LoVo (cell line): ENCODE measurements at regions not wholly inside any gene's neighbourhood (a gene's known extent, or its start where the extent isn't known, plus 50 kb on each side); places are given as distances from the start of the nearest gene placed in this dataset.
"Not testable (repeated sequence)": the region's sequence is repeated elsewhere in the genome, so short reads cannot be mapped to it uniquely, and the experiment has no call there.

Experiments used
- DNase-seq: peaks from one replicate; pipeline ENCODE4 v3.0.0-alpha.2; 2016; ENCODE audit warnings: low spot score

GRCh38 chr2:111668274-111668616, 215.7 kb downstream of the ANAPC1 start:
- DNase-seq, result no peak

- no peak for DNase-seq
These were observed 215.3 kb downstream of the ANAPC1 start for GRCh38 chr2:111668741-111669140.

DNA sequence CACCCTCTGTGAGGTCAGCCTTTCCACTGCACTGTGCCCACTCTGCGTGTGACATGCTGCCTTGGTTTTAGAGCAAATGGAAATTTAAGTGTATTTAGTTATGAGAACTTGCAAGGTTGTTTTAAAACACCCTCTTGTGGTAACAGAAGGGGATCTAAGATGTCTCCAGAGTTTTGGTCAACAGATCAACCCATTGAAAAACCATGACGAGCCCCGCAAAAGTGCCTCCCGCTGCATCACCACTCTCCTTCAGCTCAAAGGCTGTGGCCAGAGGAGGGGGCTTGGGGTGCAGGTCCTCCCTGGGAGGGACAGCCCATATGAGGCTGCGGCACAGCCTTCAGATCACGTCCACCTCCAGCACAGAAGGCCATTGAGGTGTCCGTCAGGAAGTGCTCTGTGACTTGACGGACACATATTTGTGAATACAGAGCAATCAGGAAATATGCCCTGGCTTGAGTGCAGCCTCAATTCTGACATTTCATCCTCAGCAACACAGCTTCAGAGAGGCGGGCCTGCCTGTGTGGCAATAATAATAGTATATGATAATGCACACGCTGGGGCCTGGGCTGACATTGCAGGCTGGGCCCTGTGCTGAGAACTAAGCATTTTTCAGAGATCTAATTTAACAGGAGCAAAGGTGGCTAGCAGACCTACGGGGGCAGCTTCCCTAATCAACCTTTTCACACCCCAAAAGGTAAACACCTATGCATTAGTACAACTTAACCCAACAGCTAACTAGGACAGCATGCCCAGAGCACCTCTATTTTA, 213.9 kb downstream of the ANAPC1 start:
- no peak for DNase-seq

GRCh38 chr2:111670776-111671175, 213.2 kb downstream of the ANAPC1 start:
- no peak for DNase-seq

DNA sequence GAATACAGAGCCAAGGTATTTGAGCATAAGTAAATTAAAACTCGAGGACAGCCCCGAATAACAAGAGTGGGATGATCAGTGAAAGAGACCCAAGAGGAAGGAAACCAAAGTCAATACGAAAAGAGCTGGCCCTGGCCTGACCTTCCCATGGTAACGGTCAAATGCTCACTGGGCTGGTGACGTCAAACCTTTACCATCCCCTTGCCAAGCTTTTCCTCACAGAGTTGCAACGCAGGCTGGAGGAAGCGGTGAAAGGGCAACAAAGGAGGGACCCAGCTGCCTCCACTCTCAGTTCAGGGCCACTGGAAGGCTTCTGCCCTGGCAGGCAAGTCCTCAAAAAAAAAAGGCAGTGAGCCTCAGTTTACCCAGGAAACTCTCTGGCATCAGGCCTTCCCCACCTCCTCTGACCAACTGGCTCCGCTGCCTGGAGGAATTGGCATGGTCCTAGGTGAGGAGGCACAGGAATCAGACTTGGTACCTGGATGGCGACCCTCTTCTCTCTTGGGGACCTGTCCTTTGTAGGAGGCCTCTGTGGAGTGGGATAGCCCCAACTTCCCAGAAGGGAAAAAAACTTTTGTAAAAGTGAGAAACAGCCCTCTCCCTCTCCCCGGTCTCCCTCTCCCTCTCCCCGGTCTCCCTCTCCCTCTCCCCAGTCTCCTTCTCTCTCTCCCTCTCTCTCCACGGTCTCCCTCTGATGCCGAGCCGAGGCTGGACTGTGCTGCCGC, 212.4 kb downstream of the ANAPC1 start:
- no peak for DNase-seq

GRCh38 chr2:111672641-111673040, 211.4 kb downstream of the ANAPC1 start:
- DNase-seq, result not testable (repeated sequence)

DNA sequence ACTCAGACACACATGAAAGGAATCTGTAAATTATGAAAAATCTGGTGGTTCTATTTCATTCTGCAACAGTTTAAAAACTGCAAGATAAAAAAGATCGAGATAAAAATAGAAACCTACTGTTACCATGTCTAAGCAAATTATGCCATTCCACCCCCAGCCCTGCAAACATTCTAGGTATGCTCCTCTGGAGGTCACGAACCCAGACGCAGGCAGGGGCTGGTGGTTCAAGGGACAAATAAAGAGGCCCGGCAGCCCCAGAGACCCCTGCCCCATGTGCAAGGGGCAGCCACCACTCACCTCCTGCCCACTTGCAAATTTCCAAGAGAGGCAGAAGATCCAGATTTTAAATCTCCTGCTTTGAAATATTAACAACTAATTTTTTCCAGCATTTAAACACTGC, 210.5 kb downstream of the ANAPC1 start:
- no peak for DNase-seq

DNA sequence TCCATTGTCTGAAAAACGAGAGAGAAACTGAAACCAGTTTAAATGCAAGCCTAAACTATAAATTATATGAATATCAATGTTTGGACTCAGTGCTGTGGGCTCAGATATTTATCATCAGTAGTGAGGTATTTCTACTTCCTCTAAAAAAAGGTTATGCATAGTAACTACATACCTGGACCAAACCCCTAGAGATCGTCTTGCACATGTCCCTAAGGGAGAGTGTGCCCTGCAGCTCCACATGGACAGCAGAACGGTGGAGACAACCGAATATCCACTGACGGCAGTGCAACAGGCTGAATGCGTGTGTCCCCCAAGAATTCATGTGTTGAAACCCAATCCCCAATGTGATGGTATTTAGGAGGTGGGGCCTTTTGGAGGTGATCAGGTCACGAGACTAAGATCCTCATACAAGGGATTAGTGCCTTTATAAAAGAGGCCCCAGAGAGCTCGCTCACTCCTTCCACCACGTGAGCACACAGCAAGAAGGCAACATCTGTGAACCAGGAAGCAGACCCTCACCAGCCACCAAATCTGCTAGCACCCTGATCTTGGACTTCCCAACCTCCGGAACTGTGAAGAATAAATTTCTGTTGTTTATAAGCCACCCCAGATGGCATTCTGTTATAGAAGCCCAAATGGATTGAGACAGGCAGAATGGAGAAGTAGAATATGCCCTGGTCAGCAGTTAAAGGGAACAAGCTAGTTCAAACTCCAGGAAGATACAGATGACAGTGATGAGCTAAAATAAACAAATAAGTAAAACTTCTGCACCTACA, 208.4 kb downstream of the ANAPC1 start:
- no peak for DNase-seq

DNA sequence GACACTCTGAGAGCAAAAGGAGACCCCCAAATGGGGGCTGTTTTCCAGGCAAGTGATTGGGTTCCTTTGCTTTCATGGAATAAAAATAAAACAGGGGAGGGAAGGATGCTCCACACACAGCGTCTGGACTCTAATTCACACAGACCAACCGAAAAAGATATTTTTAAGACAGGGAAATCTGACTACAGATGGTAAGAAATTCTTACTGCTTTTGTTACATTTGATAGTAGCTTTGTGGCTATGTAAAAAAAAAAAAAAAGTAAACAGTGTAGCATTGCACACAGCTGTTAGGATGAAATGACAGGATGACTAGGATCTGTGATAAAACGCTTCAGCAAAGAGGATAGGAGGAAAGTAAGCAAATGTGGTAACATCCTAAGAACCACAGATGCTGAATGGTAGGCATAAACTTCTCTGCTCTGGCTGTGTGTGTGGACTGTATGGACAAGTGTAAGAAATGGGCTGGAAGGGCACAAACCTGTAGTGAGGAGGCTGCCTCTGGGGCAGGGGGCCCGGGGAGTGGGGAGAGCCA, 207.6 kb downstream of the ANAPC1 start:
- DNase-seq, result no peak

DNA sequence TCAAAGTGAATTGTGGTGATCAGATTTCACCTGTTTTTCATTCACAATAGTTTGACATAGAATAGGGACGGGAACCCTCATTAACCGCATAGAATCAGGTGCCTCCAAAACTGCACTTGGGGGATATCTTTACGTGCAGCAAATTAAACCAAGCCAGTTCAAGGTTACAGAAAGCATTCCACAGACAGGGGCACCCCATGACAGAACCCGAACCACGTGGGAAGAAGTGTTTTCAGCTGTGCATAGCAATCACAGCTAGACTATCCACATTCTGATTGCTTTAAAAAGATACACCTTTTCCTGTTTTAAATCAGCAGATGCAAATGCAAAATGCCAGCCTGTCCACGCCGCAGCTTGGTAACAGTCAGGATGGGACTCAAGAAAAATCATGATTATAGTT, 205.8 kb downstream of the ANAPC1 start:
- no peak for DNase-seq

DNA sequence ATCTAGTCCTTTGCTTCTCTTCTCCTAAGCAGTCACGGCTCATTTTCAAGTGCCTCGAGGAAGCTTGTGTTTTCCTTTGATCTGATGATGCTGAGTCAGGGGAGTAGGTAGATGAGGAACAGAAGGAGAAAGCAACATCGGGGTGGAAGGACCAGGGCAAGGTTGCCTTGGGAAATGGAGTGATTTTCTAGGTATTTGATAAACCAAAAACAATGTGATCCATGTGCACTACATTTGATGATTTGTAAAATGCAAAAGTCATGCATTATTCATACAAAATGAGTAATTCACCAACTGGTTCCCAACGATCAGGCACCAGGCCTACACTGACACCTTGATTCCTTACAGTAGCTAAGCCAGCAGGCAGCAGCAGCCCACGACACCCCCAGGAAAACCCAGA, 205.3 kb downstream of the ANAPC1 start:
- DNase-seq, result no peak

GRCh38 chr2:111679202-111679601, 204.8 kb downstream of the ANAPC1 start:
- no peak for DNase-seq

GRCh38 chr2:111684611-111685010, 199.4 kb downstream of the ANAPC1 start:
- DNase-seq, result no peak

GRCh38 chr2:111685342-111685741, 198.7 kb downstream of the ANAPC1 start:
- no peak for DNase-seq

GRCh38 chr2:111686994-111687393, 197.0 kb downstream of the ANAPC1 start:
- DNase-seq, result no peak

- no peak for DNase-seq
These were observed 196.1 kb downstream of the ANAPC1 start for GRCh38 chr2:111687911-111688310.

DNA sequence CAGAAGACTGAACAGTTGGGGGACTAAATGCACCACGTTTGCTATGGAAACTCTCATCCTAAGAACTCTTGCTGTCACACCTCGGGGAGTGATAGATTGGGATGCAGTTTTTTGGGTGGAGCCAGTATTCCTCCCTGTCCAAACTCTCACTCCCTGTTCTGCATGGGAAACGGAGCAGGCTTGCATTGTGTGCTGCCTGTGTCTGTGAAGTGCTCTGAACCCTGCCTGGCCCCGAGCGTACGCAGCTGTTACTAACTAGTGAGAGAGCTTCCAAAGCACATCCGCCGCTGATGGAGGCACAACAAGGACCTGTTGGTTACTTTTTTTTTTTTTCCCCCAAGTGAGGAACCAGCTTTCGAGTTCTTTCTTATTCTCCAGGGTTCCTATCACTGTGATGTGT, 195.5 kb downstream of the ANAPC1 start:
- DNase-seq, result no peak

DNA sequence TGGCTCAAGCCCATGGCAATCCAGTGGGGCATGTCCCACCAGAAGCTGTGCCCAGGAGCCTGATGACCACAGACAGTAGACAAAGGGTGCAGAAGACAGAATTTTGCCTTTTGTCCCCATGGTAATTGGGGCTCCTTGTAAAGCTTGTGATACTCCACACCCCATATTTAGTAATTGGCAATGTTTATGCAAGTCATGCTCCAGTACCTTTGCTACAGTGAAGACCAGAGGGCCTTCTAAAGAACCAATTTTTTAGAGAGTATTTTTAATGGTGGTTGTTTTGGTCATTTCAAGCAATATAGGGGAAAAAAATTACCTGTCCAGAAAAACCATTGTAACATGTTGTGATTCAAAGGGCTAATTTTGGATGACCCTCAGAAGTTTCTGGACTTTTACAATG, 194.8 kb downstream of the ANAPC1 start:
- DNase-seq, result no peak

DNA sequence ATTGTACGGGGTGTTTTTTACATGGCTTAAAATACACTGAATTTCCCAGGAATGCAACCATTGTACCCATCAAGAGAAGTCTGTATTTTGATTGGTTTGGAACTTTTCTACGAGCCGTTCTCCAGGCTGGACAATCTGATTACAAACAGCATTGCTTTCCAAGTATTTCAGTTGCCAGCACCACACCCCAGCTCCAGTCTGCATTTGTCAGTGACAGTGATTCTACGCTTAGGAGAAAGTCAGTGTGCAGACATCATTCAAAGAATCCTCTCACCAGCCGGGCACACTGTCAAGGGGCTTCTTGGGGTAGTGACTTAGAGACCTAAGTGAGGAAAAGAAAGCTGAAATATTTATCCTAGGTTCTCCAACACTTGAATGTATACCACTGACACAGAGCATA, 194.1 kb downstream of the ANAPC1 start:
- no peak for DNase-seq

DNA sequence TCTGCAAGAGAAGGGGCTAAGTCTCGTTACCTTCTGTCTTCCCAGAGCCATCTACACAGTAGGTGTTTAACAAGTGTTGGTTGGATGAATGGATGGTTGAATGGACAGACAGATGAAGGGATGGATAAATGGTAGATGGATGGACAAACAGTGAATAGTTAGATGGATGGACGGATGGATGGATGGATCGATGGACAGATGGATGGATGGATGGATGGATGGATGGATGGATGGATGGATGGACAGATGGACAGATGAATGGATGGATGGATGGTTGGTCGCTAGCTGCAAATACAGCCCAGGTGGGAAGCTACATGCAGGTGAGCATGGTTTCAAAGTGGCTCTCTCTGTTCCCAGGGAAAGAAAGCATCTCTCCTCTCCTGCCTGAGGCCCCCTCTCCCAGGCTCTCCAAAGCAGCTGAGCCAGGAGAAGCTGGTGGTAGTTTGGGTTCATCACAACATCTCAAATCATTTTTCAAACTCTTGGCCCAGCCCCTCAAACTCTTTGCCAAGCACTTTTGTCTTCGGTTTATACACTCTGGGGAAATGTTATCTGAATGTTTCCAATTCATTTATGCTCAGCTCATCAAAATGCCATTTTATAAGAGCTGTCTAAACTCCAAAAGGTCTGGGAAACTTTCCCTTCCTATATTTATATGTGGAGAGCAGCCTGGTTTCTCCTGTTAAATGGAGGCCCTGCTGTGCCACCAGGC, 192.7 kb downstream of the ANAPC1 start:
- no peak for DNase-seq

GRCh38 chr2:111692311-111692710, 191.7 kb downstream of the ANAPC1 start:
- DNase-seq, result no peak

GRCh38 chr2:111694700-111695101, 189.3 kb downstream of the ANAPC1 start:
- DNase-seq, result no peak
